Central memory CD8-positive, alpha-beta T cell (primary cell): ENCODE measurements at regions not wholly inside any gene's neighbourhood (a gene's known extent, or its start where the extent isn't known, plus 50 kb on each side); places are given as distances from the start of the nearest gene placed in this dataset.
"Not testable (repeated sequence)": the region's sequence is repeated elsewhere in the genome, so short reads cannot be mapped to it uniquely, and the experiment has no call there.

Experiments
- ATAC-seq: fragments of 150-1000 bp; cut with Tn5 transposase; replicated peaks from 2 replicates; pipeline ENCODE4 v1.10.0; 2022; ENCODE audit warnings: mild to moderate bottlenecking, moderate FRiP score, moderate number of reproducible peaks; ENCODE audit not compliant: poor library complexity, severe bottlenecking; ENCODE audit errors: extremely low read depth
- DNase-seq, 2 donors: peaks; one replicate each; pipeline ENCODE4 v3.0.0; 2021; ENCODE audit warnings: low spot score in 2 of 2
- H3K27ac Mint-ChIP-seq: one replicate; pipeline ENCODE4 v1.8.0; 2022; ENCODE audit warnings: low read depth, mild to moderate bottlenecking, moderate library complexity, mixed read lengths
- H3K27me3 Mint-ChIP-seq: one replicate; pipeline ENCODE4 v1.8.0; 2022; ENCODE audit warnings: mixed read lengths
- H3K36me3 Mint-ChIP-seq: one replicate; pipeline ENCODE4 v1.8.0; 2022; ENCODE audit warnings: mild to moderate bottlenecking, moderate library complexity, mixed read lengths; ENCODE audit not compliant: insufficient read depth
- H3K4me1 Mint-ChIP-seq: one replicate; pipeline ENCODE4 v1.8.0; 2022; ENCODE audit warnings: mixed read lengths
- H3K4me3 Mint-ChIP-seq: one replicate; pipeline ENCODE4 v1.8.0; 2022; ENCODE audit warnings: mild to moderate bottlenecking, moderate library complexity, mixed read lengths
- H3K9me3 Mint-ChIP-seq: one replicate; pipeline ENCODE4 v1.8.0; 2022; ENCODE audit warnings: mixed read lengths

- ATAC-seq (no peak), DNase-seq (no peak)
- Mint-ChIP-seq H3K36me3 (no peaks in the 10 kb centered on the region), H3K4me3 (no peak overlapping the region), H3K9me3 (peaks cover 19% of the 10 kb centered on the region), H3K4me1 (no peaks in the 10 kb centered on the region), H3K27me3 (no peaks in the 10 kb centered on the region), H3K27ac (no peak overlapping the region)
Observed at GRCh38 chr2:22377268-22377667, 1007.7 kb upstream of the KLHL29 start.

DNA sequence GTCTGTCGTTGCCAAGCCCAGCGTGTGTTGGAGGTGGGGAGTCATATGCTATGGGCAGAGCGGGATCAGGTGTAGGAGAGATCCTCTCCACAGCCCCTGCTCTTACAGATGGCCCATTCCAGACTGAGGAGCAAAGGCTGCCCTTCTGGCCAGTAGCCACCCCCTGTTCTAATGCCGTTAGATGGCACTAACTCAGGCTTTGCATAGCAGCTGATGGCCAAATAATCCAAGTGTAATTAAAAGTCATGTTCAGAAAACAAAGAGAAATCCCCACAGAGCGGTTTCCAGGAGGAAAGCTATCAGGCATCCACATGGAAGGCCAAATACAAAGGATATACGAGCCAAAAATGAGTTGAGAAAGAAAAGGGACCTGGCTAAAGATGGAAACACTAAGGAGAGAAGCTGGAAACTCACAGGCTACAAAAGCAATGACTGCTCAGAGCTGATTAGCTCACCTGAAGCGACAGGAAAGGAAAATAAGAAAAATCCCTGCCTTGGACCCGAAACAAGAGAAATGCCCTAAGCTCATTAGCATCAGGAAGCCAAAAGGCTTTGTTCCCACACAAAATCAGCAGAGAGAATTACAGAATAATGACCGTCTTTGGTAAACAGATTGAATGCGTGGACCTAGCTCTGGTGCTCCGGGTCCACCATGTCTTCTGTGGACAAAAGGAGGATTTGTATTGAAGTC lies 1002.4 kb upstream of the KLHL29 start:
- Mint-ChIP-seq H3K36me3 (no peaks in the 10 kb centered on the region), H3K9me3 (peaks cover 6% of the 10 kb centered on the region)

DNA sequence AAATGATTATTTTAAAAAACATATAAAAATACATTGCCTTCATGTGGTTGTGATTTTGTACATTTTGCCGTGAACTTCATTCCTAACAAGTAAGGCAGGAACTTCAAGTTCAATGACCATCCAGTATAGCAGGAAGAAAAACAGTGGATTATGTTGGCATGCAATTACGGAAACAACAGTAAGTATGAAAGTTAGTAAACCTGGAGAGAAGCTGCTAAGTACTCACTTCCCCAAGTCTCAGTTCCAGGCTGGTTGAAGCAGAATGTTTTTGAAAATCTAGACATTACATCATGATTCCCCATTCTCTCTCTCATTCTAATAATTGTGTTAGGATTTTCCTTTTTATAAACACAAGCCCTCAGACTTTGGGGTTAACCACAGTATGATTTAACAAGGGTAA lies 987.1 kb upstream of the KLHL29 start:
- Mint-ChIP-seq H3K36me3 (no peaks in the 10 kb centered on the region), H3K27me3 (no peaks in the 10 kb centered on the region), H3K9me3 (peaks cover 27% of the 10 kb centered on the region), H3K4me3 (no peak overlapping the region), H3K4me1 (no peaks in the 10 kb centered on the region), H3K27ac (no peak overlapping the region)
- ATAC-seq: no peak
- DNase-seq: no peak

More for the DNA sequence above, 1002.4 kb upstream of the KLHL29 start:
- no peak for ATAC-seq
- no peak overlapping the region for H3K27ac Mint-ChIP-seq
- no peak overlapping the region for H3K4me3 Mint-ChIP-seq
- DNase-seq: no peak
- H3K27me3 Mint-ChIP-seq: no peaks in the 10 kb centered on the region
- no peaks in the 10 kb centered on the region for H3K4me1 Mint-ChIP-seq

DNA sequence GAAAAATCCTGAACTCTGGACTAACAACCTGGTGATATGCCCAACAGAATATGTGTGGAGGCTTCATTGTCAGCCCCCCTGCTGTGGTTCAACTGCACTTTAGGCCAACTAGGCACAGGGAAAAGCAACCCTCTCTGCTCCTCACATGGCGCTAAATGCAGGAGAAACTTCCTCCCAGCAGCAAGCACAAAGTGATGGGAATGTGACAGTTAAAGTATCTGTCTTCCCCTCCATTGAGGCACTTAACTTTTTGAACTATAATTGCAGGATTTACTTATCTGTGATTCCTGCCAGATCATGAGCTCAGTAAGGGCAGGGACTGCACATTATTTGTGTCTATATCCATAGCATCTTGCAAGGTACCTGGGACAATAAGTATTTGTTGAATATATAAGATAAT lies 981.2 kb upstream of the KLHL29 start:
- H3K27me3 Mint-ChIP-seq: no peaks in the 10 kb centered on the region
- no peak for DNase-seq
- H3K36me3 Mint-ChIP-seq: no peaks in the 10 kb centered on the region
- H3K9me3 Mint-ChIP-seq: peaks cover 41% of the 10 kb centered on the region
- H3K27ac Mint-ChIP-seq: no peak overlapping the region
- H3K4me3 Mint-ChIP-seq: no peak overlapping the region
- H3K4me1 Mint-ChIP-seq: no peaks in the 10 kb centered on the region
- no peak for ATAC-seq

DNA sequence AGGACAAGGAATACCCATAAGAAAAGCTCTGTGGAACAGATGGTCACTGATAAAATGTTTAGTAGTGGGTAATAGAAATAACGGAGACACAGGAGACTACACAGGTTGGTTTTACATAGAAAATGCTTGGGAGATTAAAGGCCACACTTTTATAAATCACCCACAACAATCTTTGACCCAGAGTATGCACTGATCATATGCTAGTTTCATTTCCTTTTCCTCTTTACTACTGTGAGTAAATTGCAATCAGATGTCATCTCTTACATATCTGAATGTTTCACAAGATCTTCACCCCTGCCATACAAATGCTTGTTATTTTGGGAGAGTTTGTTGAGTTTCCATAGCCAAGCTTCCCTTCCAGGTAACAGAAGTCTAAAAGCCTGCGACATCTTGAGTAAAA lies 978.4 kb upstream of the KLHL29 start:
- H3K4me3 Mint-ChIP-seq: no peak overlapping the region
- no peak for ATAC-seq
- DNase-seq: no peak
- no peaks in the 10 kb centered on the region for H3K27me3 Mint-ChIP-seq
- H3K9me3 Mint-ChIP-seq: peaks cover 43% of the 10 kb centered on the region
- no peak overlapping the region for H3K27ac Mint-ChIP-seq
- no peaks in the 10 kb centered on the region for H3K36me3 Mint-ChIP-seq
- H3K4me1 Mint-ChIP-seq: no peaks in the 10 kb centered on the region

- DNase-seq: no peak
- Mint-ChIP-seq H3K36me3 (no peaks in the 10 kb centered on the region), H3K4me3 (no peak overlapping the region), H3K27me3 (no peaks in the 10 kb centered on the region), H3K4me1 (no peaks in the 10 kb centered on the region), H3K9me3 (peaks cover 13% of the 10 kb centered on the region), H3K27ac (no peak overlapping the region)
- ATAC-seq: no peak
Observed at GRCh38 chr2:22420076-22420475, 964.9 kb upstream of the KLHL29 start.

GRCh38 chr2:22442051-22442450 lies 942.9 kb upstream of the KLHL29 start:
- Mint-ChIP-seq H3K27ac (no peak overlapping the region), H3K4me3 (no peak overlapping the region), H3K9me3 (peaks cover 21% of the 10 kb centered on the region), H3K27me3 (no peaks in the 10 kb centered on the region), H3K4me1 (no peaks in the 10 kb centered on the region), H3K36me3 (no peaks in the 10 kb centered on the region)
- DNase-seq (no peak), ATAC-seq (no peak)

DNA sequence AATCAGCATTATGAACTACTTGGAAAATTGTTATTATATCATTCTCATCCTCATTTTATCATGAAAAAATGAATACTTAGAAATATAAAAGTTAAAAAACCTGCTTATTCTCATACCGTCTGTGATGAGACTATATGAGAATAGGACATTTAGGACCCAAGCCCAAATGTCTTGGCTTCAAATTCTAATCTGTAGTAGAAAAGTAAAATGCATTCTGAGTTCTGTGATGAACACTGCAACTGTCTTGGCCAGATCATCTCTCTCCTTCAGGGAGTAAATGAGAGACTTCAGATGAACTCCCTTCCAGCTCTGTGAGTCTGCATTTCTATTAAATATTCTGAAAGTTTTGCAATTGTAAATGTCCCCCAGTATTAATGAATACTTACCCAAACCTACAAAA lies 940.7 kb upstream of the KLHL29 start:
- DNase-seq (no peak), ATAC-seq (no peak)
- Mint-ChIP-seq H3K27me3 (no peaks in the 10 kb centered on the region), H3K27ac (no peak overlapping the region), H3K4me3 (no peak overlapping the region), H3K4me1 (no peaks in the 10 kb centered on the region), H3K9me3 (peaks cover 21% of the 10 kb centered on the region), H3K36me3 (no peaks in the 10 kb centered on the region)

DNA sequence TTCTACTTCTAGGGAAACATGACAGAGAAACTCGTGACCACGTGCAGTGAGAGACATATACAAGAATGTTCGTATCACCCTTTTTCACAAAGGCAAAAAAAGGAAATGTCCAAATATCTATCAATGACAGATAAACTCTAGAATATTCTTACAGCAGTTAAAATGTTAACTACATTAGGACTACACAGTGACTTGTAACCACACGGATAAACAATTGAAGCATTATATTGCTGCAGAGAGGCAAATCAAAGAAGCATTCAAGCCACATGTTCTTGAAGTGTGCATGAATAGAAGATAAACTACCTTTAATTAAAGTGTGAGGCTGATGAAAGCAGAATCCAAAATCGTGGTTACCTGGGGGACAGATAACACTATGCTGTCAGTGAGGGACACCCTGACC lies 935.3 kb upstream of the KLHL29 start:
- DNase-seq (no peak), ATAC-seq (no peak)
- H3K4me3 Mint-ChIP-seq: no peak overlapping the region
- H3K9me3 Mint-ChIP-seq: peaks cover 17% of the 10 kb centered on the region
- H3K27ac Mint-ChIP-seq: no peak overlapping the region
- H3K36me3 Mint-ChIP-seq: no peaks in the 10 kb centered on the region
- no peaks in the 10 kb centered on the region for H3K4me1 Mint-ChIP-seq
- H3K27me3 Mint-ChIP-seq: no peaks in the 10 kb centered on the region

DNA sequence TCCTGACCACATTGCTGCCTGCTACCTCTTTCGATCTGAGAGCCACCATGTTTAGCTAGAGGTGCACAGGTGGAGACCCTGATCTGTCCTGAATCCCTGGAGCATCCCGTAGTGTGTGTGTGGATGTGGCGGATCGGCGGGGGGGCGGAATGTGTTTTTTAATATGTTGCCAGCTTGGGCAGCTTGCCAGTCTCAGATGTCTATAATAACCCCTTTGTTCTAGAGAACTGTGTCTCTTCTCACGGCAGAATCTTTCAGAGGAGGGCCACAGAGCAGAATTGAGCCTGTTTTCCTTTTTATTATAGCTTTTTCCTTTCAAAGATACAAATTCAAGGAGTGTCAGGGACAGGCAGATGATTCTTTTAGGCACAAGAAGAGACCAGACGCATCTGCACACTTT lies 934.1 kb upstream of the KLHL29 start:
- Mint-ChIP-seq H3K4me1 (no peaks in the 10 kb centered on the region), H3K9me3 (peaks cover 14% of the 10 kb centered on the region)
- ATAC-seq: no peak

DNA sequence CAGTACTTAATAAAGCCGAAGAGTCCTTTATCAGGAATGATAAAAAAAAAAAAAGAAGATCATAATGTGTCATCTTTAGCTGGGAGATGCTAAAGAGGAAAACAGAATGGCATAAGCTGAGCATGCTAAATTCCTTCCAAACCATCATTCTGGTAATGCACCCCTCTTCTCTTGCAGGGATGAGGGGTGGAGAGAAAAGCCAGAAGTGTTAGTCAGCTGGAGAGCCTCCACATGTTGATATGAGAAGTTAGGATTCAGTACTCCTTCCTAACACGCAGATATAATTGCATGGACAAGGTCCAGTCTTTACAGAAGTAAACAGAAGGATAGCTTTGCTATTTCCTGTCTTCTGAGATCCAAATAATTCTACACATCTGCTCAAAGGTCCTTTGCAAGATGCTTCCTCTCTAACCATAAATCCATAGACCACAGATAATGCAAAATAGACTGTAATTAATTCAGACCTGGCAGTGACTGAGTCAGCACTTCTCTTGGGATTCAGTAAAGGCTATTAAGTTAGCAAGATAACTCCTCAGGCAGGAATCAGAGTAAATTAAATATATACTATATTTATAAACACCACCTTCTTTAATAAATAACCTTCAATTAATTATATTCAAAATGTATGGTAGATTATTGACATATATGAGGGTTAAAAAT lies 930.0 kb upstream of the KLHL29 start:
- Mint-ChIP-seq H3K4me3 (no peak overlapping the region), H3K27ac (no peak overlapping the region), H3K4me1 (no peaks in the 10 kb centered on the region), H3K36me3 (no peaks in the 10 kb centered on the region), H3K9me3 (peaks cover 14% of the 10 kb centered on the region), H3K27me3 (no peaks in the 10 kb centered on the region)
- DNase-seq (no peak), ATAC-seq (no peak)

More for the DNA sequence above, 934.1 kb upstream of the KLHL29 start:
- DNase-seq: no peak
- H3K27me3 Mint-ChIP-seq: no peaks in the 10 kb centered on the region
- H3K4me3 Mint-ChIP-seq: no peak overlapping the region
- no peaks in the 10 kb centered on the region for H3K36me3 Mint-ChIP-seq
- no peak overlapping the region for H3K27ac Mint-ChIP-seq

DNA sequence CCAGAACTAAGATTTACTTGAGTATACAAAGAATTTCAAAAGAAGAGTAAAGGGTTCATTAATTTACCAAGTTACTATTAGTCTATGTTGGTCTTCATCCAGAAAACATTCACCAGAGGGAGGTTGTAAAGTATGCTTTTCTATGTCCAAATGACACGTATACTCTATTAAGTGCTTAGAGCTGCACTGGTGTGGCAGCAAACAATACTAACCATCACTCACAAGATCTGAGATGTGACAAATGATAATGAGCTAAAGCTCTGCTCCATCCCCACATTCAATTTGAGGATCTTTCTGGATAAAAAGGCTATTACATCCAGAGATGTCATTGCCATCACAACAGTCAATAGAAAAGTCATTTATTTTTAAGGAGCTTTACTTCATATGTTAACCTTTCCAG lies 926.5 kb upstream of the KLHL29 start:
- H3K27me3 Mint-ChIP-seq: no peaks in the 10 kb centered on the region
- no peaks in the 10 kb centered on the region for H3K36me3 Mint-ChIP-seq
- ATAC-seq: no peak
- H3K4me1 Mint-ChIP-seq: no peaks in the 10 kb centered on the region
- peaks cover 16% of the 10 kb centered on the region for H3K9me3 Mint-ChIP-seq
- no peak for DNase-seq
- no peak overlapping the region for H3K27ac Mint-ChIP-seq
- H3K4me3 Mint-ChIP-seq: no peak overlapping the region

GRCh38 chr2:22475103-22475502 lies 909.9 kb upstream of the KLHL29 start:
- peaks cover 23% of the 10 kb centered on the region for H3K9me3 Mint-ChIP-seq
- not testable (repeated sequence) for ATAC-seq, H3K4me3 Mint-ChIP-seq, DNase-seq, H3K4me1 Mint-ChIP-seq, H3K36me3 Mint-ChIP-seq, H3K27me3 Mint-ChIP-seq, H3K27ac Mint-ChIP-seq
